ENCODE measurements at regions not wholly inside any gene's neighbourhood (a gene's known extent, or its start where the extent isn't known, plus 50 kb on each side); places are given as distances from the start of the nearest gene placed in this dataset.
"Not testable (repeated sequence)": the region's sequence is repeated elsewhere in the genome, so short reads cannot be mapped to it uniquely, and the experiment has no call there.

- no peak for FAIRE-seq
- no peak for TF ChIP-seq CTCF (IDR thresholded peaks at IDR 0.05; ENCODE audit: insufficient read depth, missing control alignments)
Measured at GRCh38 chrX:3532581-3533085, 180.8 kb downstream of the PRKX start.

GRCh38 chrX:3531435-3531834 lies 182.0 kb downstream of the PRKX start:
- not testable (repeated sequence) for FAIRE-seq; DNase-seq (ENCODE audit: insufficient read length, low spot score)

More at GRCh38 chrX:3532581-3533085, 180.8 kb downstream of the PRKX start:
- no peak for DNase-seq (ENCODE audit: insufficient read length, low spot score)

GRCh38 chrX:3529466-3530010 lies 183.1 kb upstream of the MXRA5 start:
- DNase-seq (ENCODE audit: insufficient read length, low spot score) (no peak), FAIRE-seq (no peak)
- TF ChIP-seq CTCF (IDR thresholded peaks at IDR 0.05; ENCODE audit: insufficient read depth, missing control alignments): no peak

DNA sequence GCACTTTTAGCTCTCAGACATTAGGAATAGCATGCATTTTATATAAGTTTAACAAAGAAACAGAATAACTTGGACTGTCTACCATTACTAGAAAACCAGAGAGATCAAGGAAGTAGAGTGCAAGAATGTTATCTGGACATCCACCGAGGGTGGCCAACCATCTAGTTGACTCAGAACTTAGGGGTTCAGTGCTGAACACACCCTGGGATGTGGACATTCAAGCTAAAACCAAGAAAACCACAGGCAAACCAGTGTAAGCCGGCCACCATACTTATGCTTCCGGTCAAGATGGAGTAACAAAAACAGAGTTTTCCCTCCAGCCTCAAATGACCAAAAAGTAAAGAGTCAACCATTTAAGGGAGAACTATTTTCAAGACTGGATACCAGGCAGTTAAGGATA lies 181.4 kb upstream of the MXRA5 start:
- FAIRE-seq: no peak
- DNase-seq (ENCODE audit: insufficient read length, low spot score): no peak
- TF ChIP-seq CTCF (IDR thresholded peaks at IDR 0.05; ENCODE audit: insufficient read depth, missing control alignments): no peak

DNA sequence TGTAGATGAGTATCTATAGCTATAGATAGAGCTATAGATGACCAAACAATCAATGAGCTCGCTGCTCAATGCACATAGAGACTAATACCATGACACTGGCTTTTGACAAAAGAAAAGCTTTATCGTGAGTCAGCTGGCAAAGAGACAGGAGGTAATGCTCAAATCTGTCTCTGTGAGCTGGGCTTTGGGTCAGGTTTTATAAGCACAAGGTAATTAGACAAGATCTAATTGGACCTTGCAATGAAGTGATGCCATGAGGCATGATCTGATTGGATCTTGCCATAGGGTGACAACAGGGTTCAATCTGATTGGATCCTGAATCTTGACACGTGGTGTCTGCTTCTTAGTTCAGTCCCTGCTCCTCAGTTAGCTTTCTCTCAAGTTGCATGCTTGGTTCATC lies 180.7 kb upstream of the MXRA5 start:
- TF ChIP-seq CTCF (IDR thresholded peaks at IDR 0.05; ENCODE audit: insufficient read depth, missing control alignments): no peak
- no peak for DNase-seq (ENCODE audit: insufficient read length, low spot score)
- no peak for FAIRE-seq

DNA sequence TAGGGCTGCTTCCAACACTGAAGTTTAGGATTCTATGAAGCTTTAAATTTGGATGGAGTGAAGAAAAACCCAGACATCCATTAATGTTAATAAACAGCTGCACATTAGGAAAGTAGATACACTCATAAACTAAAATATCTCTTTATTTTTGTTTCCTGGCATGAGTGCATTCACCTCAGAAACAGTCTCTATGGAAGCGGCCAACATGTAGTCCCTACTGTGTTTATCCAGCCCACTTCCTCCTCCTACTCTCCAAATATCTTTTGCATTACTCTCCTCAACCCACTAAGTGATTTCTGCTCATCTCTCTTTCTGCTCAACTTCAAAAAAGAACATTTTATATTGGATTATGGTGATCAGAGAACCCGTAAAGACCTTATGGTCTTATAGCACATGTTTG lies 180.3 kb upstream of the MXRA5 start:
- no peak for DNase-seq (ENCODE audit: insufficient read length, low spot score)
- FAIRE-seq: no peak
- TF ChIP-seq CTCF (IDR thresholded peaks at IDR 0.05; ENCODE audit: insufficient read depth, missing control alignments): no peak

- TF ChIP-seq CTCF (IDR thresholded peaks at IDR 0.05; ENCODE audit: insufficient read depth, missing control alignments): no peak
- no peak for FAIRE-seq
- DNase-seq (ENCODE audit: insufficient read length, low spot score): no peak
Measured at GRCh38 chrX:3526071-3526470, 179.6 kb upstream of the MXRA5 start.
